ENCODE measurements at regions not wholly inside any gene's neighbourhood (a gene's known extent, or its start where the extent isn't known, plus 50 kb on each side); places are given as distances from the start of the nearest gene placed in this dataset.

- no peak for DNase-seq
These were observed 54.3 kb upstream of the CBLB start for GRCh38 chr3:105923140-105923539.

GRCh38 chr3:105927741-105928140 lies 58.9 kb upstream of the CBLB start:
- DNase-seq: no peak

GRCh38 chr3:105930733-105931132 lies 61.9 kb upstream of the CBLB start:
- no peak for DNase-seq

DNA sequence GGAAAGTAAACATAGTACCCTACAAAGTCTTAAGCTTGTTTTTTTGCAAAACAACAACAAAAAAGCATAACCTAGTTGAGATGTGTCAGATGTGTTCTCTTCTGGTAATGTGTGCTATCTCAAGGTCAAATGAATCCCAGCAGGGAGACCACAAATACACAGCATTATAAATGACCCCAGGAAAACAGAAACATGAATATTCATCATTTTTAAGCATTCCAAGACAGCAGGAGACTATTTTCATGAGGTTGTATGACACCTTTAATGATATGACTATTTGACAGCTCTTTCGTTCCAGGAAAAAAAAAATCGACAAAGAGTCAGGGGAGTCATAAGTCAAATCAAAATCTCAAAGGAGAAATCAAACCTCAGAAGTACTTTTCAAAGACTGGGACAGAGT lies 62.7 kb upstream of the CBLB start:
- no peak for DNase-seq

- DNase-seq: peak; percentile 18
These were observed 65.1 kb upstream of the CBLB start for GRCh38 chr3:105933871-105934270.

GRCh38 chr3:105938101-105938500 lies 69.3 kb upstream of the CBLB start:
- peak; percentile 94 for DNase-seq

- DNase-seq: peak; percentile 78
These were observed 70.0 kb upstream of the CBLB start for GRCh38 chr3:105938806-105939205.

- DNase-seq: no peak
These were observed 75.5 kb upstream of the CBLB start for GRCh38 chr3:105944276-105944675.

DNA sequence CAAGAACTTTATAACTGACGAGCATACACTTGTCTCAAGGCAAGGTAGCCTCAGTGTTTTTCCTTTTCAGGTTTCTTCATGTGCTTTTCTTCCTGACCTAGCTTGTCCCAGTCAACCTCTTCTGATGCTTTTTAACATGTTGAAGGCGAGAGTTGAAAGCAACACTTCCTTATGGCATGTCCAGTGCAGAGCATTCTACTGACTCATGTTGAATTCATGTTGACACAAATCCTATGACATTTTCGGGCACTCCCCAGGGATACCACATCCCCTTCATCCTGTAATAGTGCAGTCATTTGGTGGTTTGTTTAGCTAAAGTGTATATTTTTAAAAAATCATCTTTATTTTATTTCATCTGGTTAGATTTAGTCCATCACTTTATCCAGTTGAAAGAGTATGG lies 75.9 kb upstream of the CBLB start:
- DNase-seq: no peak

GRCh38 chr3:105948101-105948500 lies 79.3 kb upstream of the CBLB start:
- no peak for DNase-seq

GRCh38 chr3:105950881-105951600 lies 82.2 kb upstream of the CBLB start:
- no peak for DNase-seq

GRCh38 chr3:105953831-105954230 lies 85.0 kb upstream of the CBLB start:
- DNase-seq: no peak

- DNase-seq: no peak
These were observed 87.5 kb upstream of the CBLB start for GRCh38 chr3:105956306-105956705.

GRCh38 chr3:105957722-105958121 lies 88.9 kb upstream of the CBLB start:
- DNase-seq: no peak

GRCh38 chr3:105958237-105959000 lies 89.6 kb upstream of the CBLB start:
- peak; percentile 100 for DNase-seq

- DNase-seq: peak; percentile 51
These were observed 91.0 kb upstream of the CBLB start for GRCh38 chr3:105959851-105960250.

GRCh38 chr3:105960381-105960780 lies 91.6 kb upstream of the CBLB start:
- peak; percentile 86 for DNase-seq

- no peak for DNase-seq
These were observed 94.3 kb upstream of the CBLB start for GRCh38 chr3:105963161-105963560.

DNA sequence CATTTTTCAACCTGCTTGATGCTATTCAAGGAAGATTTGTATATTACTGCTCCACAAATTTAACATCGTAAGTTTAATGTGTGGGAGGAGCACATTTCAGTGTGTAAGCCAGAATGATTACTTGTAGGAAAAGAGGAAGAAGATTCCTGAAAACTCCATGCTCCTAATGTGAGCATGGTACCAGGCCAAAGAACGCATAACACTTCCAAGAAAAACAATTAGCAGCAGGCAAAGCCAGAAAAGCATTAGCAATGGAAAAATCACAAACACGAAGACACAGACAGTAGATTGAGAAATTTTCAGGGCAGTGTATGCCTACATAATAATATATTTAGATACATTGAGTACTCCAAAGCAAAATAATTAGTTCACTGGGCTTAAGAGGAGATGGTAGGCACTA lies 96.6 kb upstream of the CBLB start:
- no peak for DNase-seq

- no peak for DNase-seq
These were observed 98.3 kb upstream of the CBLB start for GRCh38 chr3:105967117-105967516.

DNA sequence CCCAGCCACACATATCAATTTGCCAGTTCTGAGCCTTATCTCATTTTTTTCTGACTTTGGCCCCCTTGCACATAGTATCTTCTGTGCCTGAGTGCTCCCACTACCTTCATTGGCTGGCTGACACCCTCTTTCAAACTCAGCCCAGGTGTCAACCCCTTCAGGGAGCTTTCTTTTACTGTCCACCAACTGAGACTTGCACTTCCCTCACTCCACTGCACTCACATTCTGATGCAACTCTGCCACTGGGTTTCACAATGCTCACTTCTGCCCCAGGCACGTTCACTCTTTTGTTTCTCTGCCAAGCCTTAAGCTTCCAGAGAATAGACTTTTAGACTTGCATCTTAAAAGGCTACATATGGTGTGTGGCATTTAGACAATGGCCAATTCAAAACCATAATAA lies 101.5 kb upstream of the CBLB start:
- peak; percentile 52 for DNase-seq

GRCh38 chr3:105972069-105972468 lies 103.3 kb upstream of the CBLB start:
- DNase-seq: no peak

DNA sequence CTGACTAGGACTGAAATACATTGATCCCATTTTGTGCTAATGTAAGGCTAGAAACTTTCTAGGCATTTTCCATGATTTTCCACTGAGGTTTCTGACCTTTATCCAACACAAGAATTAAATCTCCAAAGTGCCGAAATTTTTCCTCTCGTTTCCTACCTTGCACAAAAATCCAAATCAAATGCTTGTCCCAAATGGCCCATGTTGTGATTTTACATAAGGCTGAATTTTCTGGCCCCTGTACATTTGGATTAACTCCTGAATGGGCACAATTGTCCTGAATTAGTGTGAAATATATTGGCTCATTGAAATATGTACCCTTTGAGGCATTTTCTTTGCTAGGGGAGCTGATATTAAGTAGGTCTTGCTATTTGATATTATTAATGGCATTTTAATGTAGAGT lies 105.6 kb upstream of the CBLB start:
- no peak for DNase-seq

- DNase-seq: no peak
These were observed 107.4 kb upstream of the CBLB start for GRCh38 chr3:105976196-105976595.

DNA sequence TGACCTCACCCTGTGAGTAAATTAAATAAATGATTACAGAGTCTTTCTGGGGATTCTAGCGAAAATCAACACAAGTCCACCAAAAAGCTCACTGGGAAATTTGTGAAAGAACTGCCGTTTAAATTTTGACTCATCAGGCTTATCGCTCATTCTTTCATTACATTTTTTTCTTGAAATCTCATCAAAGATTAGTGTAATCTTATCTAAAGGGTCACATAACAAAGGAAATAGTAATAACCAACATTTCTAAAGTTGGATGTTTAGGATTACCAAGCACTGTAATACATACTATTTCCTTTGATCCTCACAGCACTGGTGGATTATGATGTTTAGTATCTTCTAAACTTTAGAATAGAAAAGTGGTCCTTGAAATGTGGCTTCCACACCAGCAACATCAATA lies 111.1 kb upstream of the CBLB start:
- no peak for DNase-seq
